DOHH2 (cell line): ENCODE measurements at regions not wholly inside any gene's neighbourhood (a gene's known extent, or its start where the extent isn't known, plus 50 kb on each side); places are given as distances from the start of the nearest gene placed in this dataset.

ENCODE experiments used
- H3F3A ChIP-seq: fragments of 200-600 bp; sonication (generic), shearing (Covaris generic); 2 replicates; pipeline ENCODE4 v1.6.0; 2016; ENCODE audit warnings: antibody characterized with exemption, mild to moderate bottlenecking; ENCODE audit not compliant: control insufficient read depth, insufficient read depth
- H3K27ac ChIP-seq: fragments of 200-600 bp; sonication (generic); 2 replicates; pipeline ENCODE4 v1.5.1; 2014; ENCODE audit warnings: low read depth, mild to moderate bottlenecking, low read length, moderate library complexity
- H3K27me3 ChIP-seq: fragments of 200-600 bp; sonication (generic); 2 replicates; pipeline ENCODE4 v1.6.1; 2014; ENCODE audit warnings: mild to moderate bottlenecking, low read length, mixed read lengths; ENCODE audit not compliant: control insufficient read depth
- H3K36me3 ChIP-seq: fragments of 200-600 bp; sonication (generic); 2 replicates; pipeline ENCODE4 v1.6.1; 2014; ENCODE audit warnings: mild to moderate bottlenecking, low read length, moderate library complexity, mixed read lengths; ENCODE audit not compliant: control insufficient read depth
- H3K4me1 ChIP-seq: fragments of 200-600 bp; sonication (generic); 2 replicates; pipeline ENCODE4 v1.6.1; 2014; ENCODE audit warnings: mild to moderate bottlenecking, low read length, mixed read lengths; ENCODE audit not compliant: control insufficient read depth
- H3K4me2 ChIP-seq: fragments of 200-600 bp; sonication (generic); 2 replicates; pipeline ENCODE4 v1.6.0; 2014; ENCODE audit warnings: mild to moderate bottlenecking, low read length, moderate library complexity
- H3K4me3 ChIP-seq: fragments of 200-600 bp; sonication (generic); 2 replicates; pipeline ENCODE4 v1.5.1; 2014; ENCODE audit warnings: mild to moderate bottlenecking, low read length, mixed read lengths
- H3K79me2 ChIP-seq: fragments of 200-600 bp; sonication (generic); 2 replicates; pipeline ENCODE4 v1.6.1; 2014; ENCODE audit warnings: mild to moderate bottlenecking, low read length, mixed read lengths; ENCODE audit not compliant: control insufficient read depth
- H3K9me2 ChIP-seq: fragments of 200-600 bp; sonication (generic); replicated peaks from 2 replicates; pipeline ENCODE4 v1.6.1; 2014; ENCODE audit warnings: mild to moderate bottlenecking, low read length, mixed read lengths; ENCODE audit not compliant: control insufficient read depth
- H3K9me3 ChIP-seq: fragments of 200-600 bp; sonication (generic); 2 replicates; pipeline ENCODE4 v1.6.1; 2014; ENCODE audit warnings: antibody characterized with exemption, low read length, mixed read lengths; ENCODE audit not compliant: control insufficient read depth, insufficient read depth
- H4K20me1 ChIP-seq: fragments of 200-600 bp; sonication (generic); 2 replicates; pipeline ENCODE4 v1.6.0; 2014; ENCODE audit warnings: low read depth, mild to moderate bottlenecking, antibody characterized with exemption, low read length, moderate library complexity; ENCODE audit not compliant: control insufficient read depth, insufficient read depth
- CTCF ChIP-seq: fragments of 200-600 bp; sonication (generic); IDR thresholded peaks from one replicate; pipeline ENCODE4 v1.5.1; 2014; ENCODE audit warnings: antibody characterized with exemption, mild to moderate bottlenecking, low read depth, low read length; ENCODE audit not compliant: poor library complexity, severe bottlenecking
- EZH2phosphoT487 ChIP-seq: fragments of 200-600 bp; sonication (generic); IDR thresholded peaks from 2 replicates; pipeline ENCODE4 v1.6.1; 2017; ENCODE audit warnings: borderline replicate concordance, mild to moderate bottlenecking, antibody characterized with exemption, low read length, moderate library complexity, mixed read lengths

GRCh38 chr13:86313421-86313820 is 514.2 kb upstream of the SLITRK6 start:
- Histone ChIP-seq H3K4me3 (no peak overlapping the region), H4K20me1 (no peaks in the 10 kb centered on the region), H3K4me2 (no peak overlapping the region), H3K9me3 (no peaks in the 10 kb centered on the region), H3K9me2 (no peaks in the 10 kb centered on the region), H3K27ac (no peak overlapping the region), H3K36me3 (no peaks in the 10 kb centered on the region), H3F3A (no peaks in the 10 kb centered on the region), H3K4me1 (no peaks in the 10 kb centered on the region), H3K79me2 (no peaks in the 10 kb centered on the region), H3K27me3 (no peaks in the 10 kb centered on the region)
- no peak for TF ChIP-seq CTCF
- TF ChIP-seq EZH2phosphoT487, result no peak

- Histone ChIP-seq H3F3A (no peaks in the 10 kb centered on the region), H3K9me2 (no peaks in the 10 kb centered on the region), H3K4me1 (no peaks in the 10 kb centered on the region), H3K4me2 (no peak overlapping the region), H3K36me3 (no peaks in the 10 kb centered on the region), H3K79me2 (no peaks in the 10 kb centered on the region), H3K27ac (no peak overlapping the region), H3K27me3 (no peaks in the 10 kb centered on the region), H3K9me3 (no peaks in the 10 kb centered on the region), H3K4me3 (no peak overlapping the region), H4K20me1 (no peaks in the 10 kb centered on the region)
- no peak for TF ChIP-seq CTCF
- TF ChIP-seq EZH2phosphoT487, result no peak
These were observed 519.2 kb upstream of the SLITRK6 start for GRCh38 chr13:86318450-86318849.

- H3K27ac ChIP-seq, result no peak overlapping the region
- H3K4me3 ChIP-seq, result no peak overlapping the region
- H3K9me2 ChIP-seq, result no peaks in the 10 kb centered on the region
- H3K79me2 ChIP-seq, result no peaks in the 10 kb centered on the region
- no peaks in the 10 kb centered on the region for H3F3A ChIP-seq
- no peaks in the 10 kb centered on the region for H3K4me1 ChIP-seq
- no peaks in the 10 kb centered on the region for H4K20me1 ChIP-seq
- TF ChIP-seq EZH2phosphoT487 (no peak), CTCF (no peak)
- no peaks in the 10 kb centered on the region for H3K9me3 ChIP-seq
- no peaks in the 10 kb centered on the region for H3K27me3 ChIP-seq
- no peaks in the 10 kb centered on the region for H3K36me3 ChIP-seq
- H3K4me2 ChIP-seq, result no peak overlapping the region
These were observed 525.0 kb upstream of the SLITRK6 start for GRCh38 chr13:86324191-86324590.

DNA sequence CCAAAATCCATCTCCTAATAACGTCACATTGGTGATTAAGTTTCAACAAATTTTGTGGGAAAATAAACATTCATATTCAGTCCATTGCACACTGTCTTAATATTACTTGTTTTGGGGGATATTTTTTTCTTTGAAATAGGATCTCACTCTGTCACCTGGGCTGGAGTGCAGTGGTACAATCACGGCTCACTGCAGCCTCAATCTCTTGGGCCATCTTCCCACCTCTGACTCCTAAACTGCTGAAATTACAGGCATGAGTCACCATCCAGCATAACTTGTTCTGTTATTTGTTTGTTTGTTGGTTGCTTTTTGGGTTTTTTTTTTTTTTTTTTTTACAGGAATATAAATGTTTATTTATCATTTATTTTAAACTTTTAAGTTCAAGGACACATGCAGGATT is 556.1 kb upstream of the SLITRK6 start:
- H3K9me2 ChIP-seq, result no peaks in the 10 kb centered on the region
- H3K4me2 ChIP-seq, result no peak overlapping the region
- no peaks in the 10 kb centered on the region for H3K9me3 ChIP-seq
- H3K4me1 ChIP-seq, result no peaks in the 10 kb centered on the region
- no peaks in the 10 kb centered on the region for H3K79me2 ChIP-seq
- no peaks in the 10 kb centered on the region for H3F3A ChIP-seq
- H3K27me3 ChIP-seq, result no peaks in the 10 kb centered on the region
- TF ChIP-seq EZH2phosphoT487 (no peak), CTCF (no peak)
- H3K36me3 ChIP-seq, result no peaks in the 10 kb centered on the region
- no peaks in the 10 kb centered on the region for H4K20me1 ChIP-seq
- H3K27ac ChIP-seq, result no peak overlapping the region
- H3K4me3 ChIP-seq, result no peak overlapping the region
